Ishikawa (cell line): ENCODE measurements at regions not wholly inside any gene's neighbourhood (a gene's known extent, or its start where the extent isn't known, plus 50 kb on each side); places are given as distances from the start of the nearest gene placed in this dataset.

ENCODE experiments used
- CEBPB ChIP-seq: IDR thresholded peaks from 2 replicates; pipeline ENCODE4 v1.6.1; 2012
- CREB1 ChIP-seq: IDR thresholded peaks from 2 replicates; pipeline ENCODE4 v1.6.1; 2012; ENCODE audit warnings: low read depth
- EGR1 ChIP-seq: IDR thresholded peaks from 2 replicates; pipeline ENCODE4 v1.6.1; 2012
- EP300 ChIP-seq: IDR thresholded peaks from 2 replicates; pipeline ENCODE4 v1.6.1; 2012; ENCODE audit warnings: borderline replicate concordance
- FOXM1 ChIP-seq: IDR thresholded peaks from 2 replicates; pipeline ENCODE4 v1.6.1; 2012; ENCODE audit warnings: low read depth, borderline replicate concordance
- MAX ChIP-seq: IDR thresholded peaks from 2 replicates; pipeline ENCODE4 v1.6.1; 2012
- NFIC ChIP-seq: IDR thresholded peaks from 2 replicates; pipeline ENCODE4 v1.6.1; 2012
- RAD21 ChIP-seq: IDR thresholded peaks from 2 replicates; pipeline ENCODE4 v1.6.1; 2012; ENCODE audit warnings: low read depth
- TAF1 ChIP-seq: IDR thresholded peaks from 2 replicates; pipeline ENCODE4 v1.6.1; 2012; ENCODE audit warnings: low read depth, mild to moderate bottlenecking
- TCF12 ChIP-seq: IDR thresholded peaks from 2 replicates; pipeline ENCODE4 v1.6.1; 2012; ENCODE audit warnings: low read depth
- TEAD4 ChIP-seq: IDR thresholded peaks from 2 replicates; pipeline ENCODE4 v1.6.1; 2012
- USF1 ChIP-seq: IDR thresholded peaks from 2 replicates; pipeline ENCODE4 v1.6.1; 2012
- YY1 ChIP-seq: IDR thresholded peaks from 2 replicates; pipeline ENCODE4 v1.6.1; 2012; ENCODE audit warnings: low read depth
- ZBTB7A ChIP-seq: IDR thresholded peaks from 2 replicates; pipeline ENCODE4 v1.6.1; 2012; ENCODE audit warnings: low read depth
- TF ChIP-seq, protein P1 (sequence below): IDR thresholded peaks from 2 replicates; pipeline ENCODE4 v1.6.1; 2012; ENCODE audit warnings: low read depth, mild to moderate bottlenecking

GRCh38 chrX:43096830-43097229 is 318.9 kb upstream of the PPP1R2C start:
- no peak for TF ChIP-seq MAX
- no peak for TF ChIP-seq CEBPB
- no peak for TF ChIP-seq EGR1
- TF ChIP-seq TAF1 = no peak
- TF ChIP-seq, protein P1, sequence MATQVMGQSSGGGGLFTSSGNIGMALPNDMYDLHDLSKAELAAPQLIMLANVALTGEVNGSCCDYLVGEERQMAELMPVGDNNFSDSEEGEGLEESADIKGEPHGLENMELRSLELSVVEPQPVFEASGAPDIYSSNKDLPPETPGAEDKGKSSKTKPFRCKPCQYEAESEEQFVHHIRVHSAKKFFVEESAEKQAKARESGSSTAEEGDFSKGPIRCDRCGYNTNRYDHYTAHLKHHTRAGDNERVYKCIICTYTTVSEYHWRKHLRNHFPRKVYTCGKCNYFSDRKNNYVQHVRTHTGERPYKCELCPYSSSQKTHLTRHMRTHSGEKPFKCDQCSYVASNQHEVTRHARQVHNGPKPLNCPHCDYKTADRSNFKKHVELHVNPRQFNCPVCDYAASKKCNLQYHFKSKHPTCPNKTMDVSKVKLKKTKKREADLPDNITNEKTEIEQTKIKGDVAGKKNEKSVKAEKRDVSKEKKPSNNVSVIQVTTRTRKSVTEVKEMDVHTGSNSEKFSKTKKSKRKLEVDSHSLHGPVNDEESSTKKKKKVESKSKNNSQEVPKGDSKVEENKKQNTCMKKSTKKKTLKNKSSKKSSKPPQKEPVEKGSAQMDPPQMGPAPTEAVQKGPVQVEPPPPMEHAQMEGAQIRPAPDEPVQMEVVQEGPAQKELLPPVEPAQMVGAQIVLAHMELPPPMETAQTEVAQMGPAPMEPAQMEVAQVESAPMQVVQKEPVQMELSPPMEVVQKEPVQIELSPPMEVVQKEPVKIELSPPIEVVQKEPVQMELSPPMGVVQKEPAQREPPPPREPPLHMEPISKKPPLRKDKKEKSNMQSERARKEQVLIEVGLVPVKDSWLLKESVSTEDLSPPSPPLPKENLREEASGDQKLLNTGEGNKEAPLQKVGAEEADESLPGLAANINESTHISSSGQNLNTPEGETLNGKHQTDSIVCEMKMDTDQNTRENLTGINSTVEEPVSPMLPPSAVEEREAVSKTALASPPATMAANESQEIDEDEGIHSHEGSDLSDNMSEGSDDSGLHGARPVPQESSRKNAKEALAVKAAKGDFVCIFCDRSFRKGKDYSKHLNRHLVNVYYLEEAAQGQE = no peak
- no peak for TF ChIP-seq USF1
- TF ChIP-seq RAD21 = no peak
- TF ChIP-seq TCF12 = no peak
- TF ChIP-seq NFIC = no peak
- no peak for TF ChIP-seq CREB1
- TF ChIP-seq EP300 = no peak
- no peak for TF ChIP-seq ZBTB7A
- no peak for TF ChIP-seq FOXM1
- TF ChIP-seq YY1 = no peak
- no peak for TF ChIP-seq TEAD4

GRCh38 chrX:43106009-43106408 is 328.0 kb upstream of the PPP1R2C start:
- TF ChIP-seq, protein P1 = no peak
- TF ChIP-seq CREB1 = no peak
- no peak for TF ChIP-seq EP300
- TF ChIP-seq USF1 = no peak
- TF ChIP-seq TCF12 = no peak
- TF ChIP-seq NFIC = no peak
- TF ChIP-seq TAF1 = no peak
- no peak for TF ChIP-seq CEBPB
- TF ChIP-seq RAD21 = no peak
- TF ChIP-seq ZBTB7A = no peak
- no peak for TF ChIP-seq FOXM1
- TF ChIP-seq YY1 = no peak
- no peak for TF ChIP-seq EGR1
- TF ChIP-seq TEAD4 = no peak
- no peak for TF ChIP-seq MAX

DNA sequence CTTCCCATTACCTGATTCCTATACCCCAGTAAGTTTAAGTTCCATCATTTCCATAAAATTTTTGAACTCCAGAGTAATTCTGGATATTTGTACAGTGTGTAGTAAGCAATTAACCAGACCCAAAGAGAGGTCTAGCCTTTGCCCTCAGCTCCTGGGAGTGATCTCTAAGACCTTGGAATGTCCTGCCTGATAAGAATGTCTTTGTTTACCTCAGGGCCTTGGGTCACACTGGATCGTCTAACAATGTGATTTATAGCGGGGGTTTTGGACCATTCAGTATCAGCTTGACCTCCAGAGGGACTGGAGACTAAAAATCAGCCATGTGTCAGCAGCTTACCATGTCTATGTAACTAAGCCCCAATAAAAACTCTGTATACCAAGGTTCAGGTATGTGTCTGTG is 330.9 kb upstream of the PPP1R2C start:
- no peak for TF ChIP-seq CREB1
- TF ChIP-seq TCF12 = no peak
- TF ChIP-seq FOXM1 = no peak
- TF ChIP-seq EGR1 = no peak
- TF ChIP-seq NFIC = no peak
- no peak for TF ChIP-seq TAF1
- TF ChIP-seq YY1 = no peak
- TF ChIP-seq CEBPB = no peak
- no peak for TF ChIP-seq ZBTB7A
- TF ChIP-seq TEAD4 = no peak
- TF ChIP-seq, protein P1 = no peak
- no peak for TF ChIP-seq EP300
- TF ChIP-seq RAD21 = no peak
- TF ChIP-seq USF1 = no peak
- TF ChIP-seq MAX = no peak

GRCh38 chrX:43121637-43122036 is 343.7 kb upstream of the PPP1R2C start:
- TF ChIP-seq CREB1 = no peak
- no peak for TF ChIP-seq CEBPB
- TF ChIP-seq EP300 = no peak
- peak; percentile 43; the same call in 1 of the 2 replicates for TF ChIP-seq RAD21
- no peak for TF ChIP-seq TCF12
- no peak for TF ChIP-seq ZBTB7A
